ENCODE measurements at regions not wholly inside any gene's neighbourhood (a gene's known extent, or its start where the extent isn't known, plus 50 kb on each side); places are given as distances from the start of the nearest gene placed in this dataset.

DNA sequence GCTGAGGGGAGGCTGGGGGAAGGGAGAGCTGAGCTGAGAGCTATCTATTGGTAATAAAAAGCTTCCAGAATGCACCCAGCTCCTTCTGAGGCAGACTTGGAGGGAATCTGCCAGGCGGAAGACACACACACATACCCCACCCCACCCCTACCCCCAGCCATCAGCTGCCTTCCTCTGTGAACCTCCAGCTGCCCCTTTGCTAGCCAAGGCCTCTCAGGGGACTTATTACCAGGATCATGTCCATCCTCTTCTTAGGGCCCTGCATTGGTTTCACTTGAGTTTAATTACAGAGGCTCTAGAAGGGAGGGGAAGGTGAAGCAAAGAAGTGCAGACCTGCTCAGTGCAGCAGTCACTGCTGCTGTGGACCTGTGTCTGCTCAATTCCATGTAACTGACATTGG, 156.4 kb downstream of the OMA1 start:
- DNase-seq (ENCODE audit: low read depth in 4 of 4, low spot score in 3 of 4): no peak

DNA sequence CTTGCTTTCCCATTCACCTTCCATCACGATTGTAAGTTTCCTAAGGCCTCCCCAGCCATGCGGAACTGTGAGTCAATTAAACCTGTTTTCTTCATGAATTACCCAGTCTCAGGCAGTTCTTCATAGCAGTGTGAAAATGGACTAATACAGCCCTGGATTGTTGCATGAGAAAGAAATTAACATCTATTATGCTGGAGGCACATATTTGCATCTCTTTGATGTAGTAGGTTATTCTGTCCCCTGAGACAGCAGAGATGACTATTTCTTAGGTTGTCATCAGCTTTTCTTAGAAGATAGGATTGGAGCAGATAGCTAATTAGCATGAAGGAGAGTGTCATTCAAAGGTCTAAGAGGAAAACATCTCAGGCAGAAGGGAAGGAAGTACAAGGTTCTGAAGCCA, 166.2 kb downstream of the OMA1 start:
- no peak for DNase-seq (ENCODE audit: low read depth in 4 of 4, low spot score in 3 of 4)

DNA sequence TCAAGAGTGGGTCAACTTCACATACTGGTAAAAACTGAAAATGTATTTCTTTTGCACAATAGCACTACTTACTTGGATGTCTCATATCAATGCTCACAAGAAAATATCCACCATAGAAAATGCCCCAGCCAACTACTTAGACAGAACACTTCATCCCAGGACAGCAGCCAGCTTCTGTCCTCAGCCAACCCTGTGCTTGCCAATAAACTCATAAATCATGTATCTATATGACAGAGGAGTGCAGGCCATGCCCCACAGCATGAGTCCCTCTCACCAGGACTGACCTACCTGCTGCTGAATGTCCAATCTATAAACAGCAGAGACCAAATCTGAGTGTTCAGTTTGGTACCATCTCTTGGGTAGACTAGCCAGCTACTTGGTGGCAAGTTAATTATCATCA, 179.3 kb downstream of the OMA1 start:
- DNase-seq (ENCODE audit: low read depth in 4 of 4, low spot score in 3 of 4): no peak

DNA sequence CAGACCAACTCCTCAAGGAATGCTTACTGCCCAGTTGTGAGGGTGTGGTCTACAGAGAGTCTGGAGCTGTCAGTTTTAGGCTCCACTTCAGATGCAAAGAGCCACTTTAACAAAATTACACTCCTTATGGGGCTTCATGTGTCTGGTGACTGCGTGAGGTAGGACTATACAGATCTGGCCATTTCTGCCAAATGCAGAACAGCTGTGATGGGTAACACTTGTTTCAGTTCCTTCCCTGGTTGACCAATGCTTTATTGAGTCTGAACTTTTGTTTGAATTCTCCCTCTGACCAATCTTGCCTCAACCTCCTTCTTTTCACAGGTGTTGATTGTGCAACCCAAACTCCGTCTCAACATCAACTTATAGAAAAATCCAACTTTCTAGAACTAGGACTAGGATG, 181.2 kb downstream of the OMA1 start:
- DNase-seq (ENCODE audit: low read depth in 4 of 4, low spot score in 3 of 4): no peak

DNA sequence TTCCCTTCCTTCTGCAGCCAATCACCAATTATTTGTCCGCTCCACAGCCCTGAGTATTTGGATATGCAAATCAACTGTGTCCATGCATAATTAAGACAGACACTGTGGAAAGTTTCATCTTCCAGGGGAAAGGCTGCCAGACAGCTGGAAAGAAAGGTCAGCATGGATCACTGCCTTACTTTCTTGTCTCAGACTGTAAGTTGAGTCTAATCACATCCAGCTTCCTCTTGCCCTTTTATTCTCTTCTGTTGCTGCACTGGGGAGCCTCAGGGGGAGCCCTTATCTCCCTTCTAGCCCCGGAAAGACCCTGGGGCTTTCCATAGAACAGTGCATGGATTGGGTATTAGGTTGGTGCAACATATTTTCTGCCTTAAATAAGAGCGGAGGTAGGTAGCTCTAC, 182.9 kb downstream of the OMA1 start:
- peak in 3 of 4 donors; percentile 1 to 4 (median 2) for DNase-seq (ENCODE audit: low read depth in 4 of 4, low spot score in 3 of 4)

DNA sequence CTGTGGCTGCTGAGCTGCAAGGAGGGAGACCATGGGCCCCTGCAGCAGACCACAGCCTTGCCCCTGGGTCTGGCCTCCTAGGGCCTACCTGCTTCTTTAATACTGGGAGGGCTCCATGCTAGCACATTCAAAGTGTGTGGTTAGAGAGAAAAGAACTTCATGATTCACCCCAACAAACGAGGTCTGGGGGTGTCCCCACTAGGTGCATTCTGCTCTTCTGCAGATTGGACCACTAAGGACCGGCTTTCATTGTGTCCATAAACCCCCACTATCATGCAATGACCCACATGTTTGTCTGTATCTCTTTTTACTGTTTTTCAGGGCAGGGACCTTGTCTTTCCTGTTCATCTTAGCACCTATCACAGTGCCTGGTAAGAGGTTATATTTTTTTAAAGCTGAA, 185.4 kb downstream of the OMA1 start:
- DNase-seq (ENCODE audit: low read depth in 4 of 4, low spot score in 3 of 4): no peak

DNA sequence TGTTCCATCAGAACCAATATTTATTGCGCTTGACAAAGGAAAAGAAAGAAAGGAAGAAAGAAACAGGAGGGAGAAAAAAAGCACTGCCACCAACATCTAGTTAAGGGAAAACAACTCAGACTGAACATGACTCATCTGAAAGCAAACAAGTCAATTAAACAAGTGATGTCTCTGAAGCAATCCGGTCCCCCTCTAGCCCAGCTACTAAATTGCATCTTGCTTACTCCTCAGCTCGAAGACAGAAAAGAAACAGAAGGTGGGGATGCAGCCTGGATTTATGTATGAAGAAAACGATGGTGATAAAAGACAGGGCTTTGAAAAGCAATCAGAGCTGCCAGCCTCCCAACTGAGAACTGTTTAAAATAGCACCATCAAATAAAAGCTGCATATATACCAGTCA, 188.2 kb downstream of the OMA1 start:
- DNase-seq (ENCODE audit: low read depth in 4 of 4, low spot score in 3 of 4): no peak

DNA sequence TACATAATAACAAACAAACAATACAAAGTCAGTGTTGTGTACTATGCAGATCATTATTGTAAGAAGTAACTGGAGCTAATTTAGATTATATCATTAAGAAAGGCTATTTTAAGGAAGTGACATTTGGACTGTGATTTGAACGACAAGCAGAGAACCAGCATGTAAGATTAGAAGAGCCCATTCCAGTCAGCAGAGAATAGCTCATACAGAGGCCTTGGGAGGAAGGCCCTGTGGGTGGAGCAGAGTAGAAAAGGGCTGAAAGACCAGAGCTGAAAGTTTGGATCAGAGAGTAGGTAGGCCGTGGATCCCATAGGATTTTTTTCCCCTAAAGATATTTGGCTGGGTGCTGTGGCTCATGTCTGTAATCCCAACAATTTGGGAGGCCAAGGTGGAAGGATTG, 190.1 kb downstream of the OMA1 start:
- no peak for DNase-seq (ENCODE audit: low read depth in 4 of 4, low spot score in 3 of 4)

DNA sequence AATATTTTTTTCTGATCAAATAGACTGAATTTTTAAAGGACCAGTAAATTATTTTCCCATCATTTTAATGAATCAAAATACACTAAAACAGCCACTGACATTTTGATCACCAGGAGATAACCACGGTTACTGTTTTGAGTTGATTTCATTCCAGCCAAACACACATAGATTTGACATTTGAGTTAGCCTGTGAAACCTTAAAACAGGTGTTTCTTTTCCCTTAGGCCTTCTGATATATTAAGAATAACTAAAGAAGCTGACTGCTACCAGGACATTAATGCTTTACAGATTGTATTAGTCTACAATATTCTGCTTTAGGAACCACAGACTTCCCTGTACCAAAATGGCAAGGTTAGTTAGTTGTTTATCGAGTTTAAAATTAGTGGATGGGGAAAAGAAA, 193.4 kb downstream of the OMA1 start:
- DNase-seq (ENCODE audit: low read depth in 4 of 4, low spot score in 3 of 4): no peak

DNA sequence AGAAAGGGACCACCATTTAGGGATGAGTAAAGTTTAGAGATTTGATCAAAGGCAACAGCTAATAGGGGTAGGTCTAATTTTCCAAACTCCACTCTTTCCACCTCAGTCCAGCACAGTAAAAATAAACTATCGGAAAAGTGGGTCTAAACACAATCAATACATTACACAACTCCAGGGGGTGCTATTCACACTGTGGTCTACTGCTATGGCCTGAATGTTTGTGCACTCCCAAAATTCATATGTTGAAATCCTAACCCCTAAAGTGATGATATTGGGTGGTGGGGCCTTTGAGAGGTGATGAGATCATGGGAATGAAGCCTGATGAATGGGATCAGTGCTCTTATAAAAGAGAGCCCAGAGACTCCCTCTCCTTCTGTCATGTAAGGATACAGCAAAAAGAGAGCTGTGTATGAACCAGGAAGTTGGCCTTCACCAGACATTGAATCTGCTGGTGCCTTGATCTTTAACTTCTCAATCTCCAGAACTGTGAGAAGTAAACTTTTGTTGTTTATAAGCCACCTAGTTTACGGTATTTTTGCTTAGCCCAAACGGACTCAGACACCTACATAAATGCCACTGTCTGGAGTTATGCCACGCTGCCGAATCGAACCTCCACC, 193.9 kb downstream of the OMA1 start:
- no peak for DNase-seq (ENCODE audit: low read depth in 4 of 4, low spot score in 3 of 4)

DNA sequence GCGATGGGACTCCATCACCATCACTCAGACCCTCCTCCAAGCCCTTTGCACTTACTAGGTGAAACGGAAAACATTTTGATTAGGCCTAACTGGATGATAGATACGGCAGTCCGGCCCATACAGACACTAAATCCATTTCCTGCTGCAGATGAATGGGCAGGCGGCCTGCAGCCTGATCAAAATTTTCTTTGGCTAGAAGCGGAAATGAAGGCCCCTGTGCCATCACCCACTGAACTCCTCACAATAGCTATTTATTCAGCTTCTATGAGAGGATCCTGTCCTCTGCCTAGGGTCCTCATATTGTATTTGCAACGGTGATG, 200.5 kb downstream of the OMA1 start:
- no peak for DNase-seq (ENCODE audit: low read depth in 4 of 4, low spot score in 3 of 4)

DNA sequence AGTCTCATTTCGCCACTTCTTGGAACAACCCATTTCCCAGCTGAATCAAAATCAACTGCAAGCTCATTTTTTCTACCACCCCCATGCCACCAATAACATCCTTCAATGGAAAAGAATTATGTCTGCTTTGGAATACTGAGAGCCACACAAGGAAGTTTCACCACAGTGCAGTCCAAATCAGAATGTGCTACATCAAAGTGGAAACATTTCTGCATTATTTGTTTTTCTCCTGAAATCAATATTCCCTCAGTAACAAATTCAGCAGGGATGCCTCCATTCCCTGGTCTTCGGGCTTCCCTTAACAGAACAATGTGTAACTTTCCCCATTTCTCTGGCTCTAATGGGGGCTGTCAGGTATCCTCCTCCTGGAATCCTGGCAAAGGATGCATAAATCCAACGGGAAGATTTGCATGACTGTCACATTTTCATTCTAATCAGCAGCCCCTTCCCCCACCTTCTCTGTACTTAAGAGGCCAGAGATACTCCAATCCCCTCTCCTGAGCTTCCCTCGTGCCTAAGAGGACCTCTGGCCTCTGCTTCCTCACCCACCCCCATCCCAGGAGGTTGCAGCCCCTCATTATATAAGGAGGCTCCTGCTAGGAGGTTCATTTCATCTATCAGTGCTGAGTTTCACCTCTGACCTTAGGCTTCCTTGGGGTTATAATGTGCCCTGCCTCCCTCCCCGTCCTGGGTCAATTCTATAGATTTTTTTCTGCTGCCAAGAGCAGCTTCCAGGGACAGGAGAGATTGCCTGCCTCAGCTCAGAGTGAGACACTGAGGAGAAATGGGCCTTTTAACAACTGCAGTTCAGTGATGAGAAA, 201.1 kb downstream of the OMA1 start:
- DNase-seq (ENCODE audit: low read depth in 4 of 4, low spot score in 3 of 4): no peak

DNA sequence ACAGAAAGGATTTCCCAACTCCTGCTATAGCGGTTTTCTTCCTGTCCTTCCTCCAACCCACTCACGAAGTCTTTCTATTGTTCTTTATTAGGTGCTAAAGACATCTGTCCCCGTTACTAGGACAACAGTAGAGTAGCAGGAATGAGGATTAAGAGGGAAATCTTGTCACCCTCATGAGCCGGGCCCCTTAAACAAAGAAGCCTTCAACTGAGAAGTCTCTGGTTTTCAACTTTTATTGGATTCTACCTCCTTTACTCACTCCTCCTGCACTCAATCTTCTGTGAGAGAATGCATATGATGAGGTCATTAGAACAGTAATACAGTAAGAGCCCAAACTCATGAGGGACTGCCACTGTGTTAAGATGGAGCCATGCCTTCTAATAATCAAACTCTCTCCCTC, 206.3 kb downstream of the OMA1 start:
- DNase-seq (ENCODE audit: low read depth in 4 of 4, low spot score in 3 of 4): no peak

DNA sequence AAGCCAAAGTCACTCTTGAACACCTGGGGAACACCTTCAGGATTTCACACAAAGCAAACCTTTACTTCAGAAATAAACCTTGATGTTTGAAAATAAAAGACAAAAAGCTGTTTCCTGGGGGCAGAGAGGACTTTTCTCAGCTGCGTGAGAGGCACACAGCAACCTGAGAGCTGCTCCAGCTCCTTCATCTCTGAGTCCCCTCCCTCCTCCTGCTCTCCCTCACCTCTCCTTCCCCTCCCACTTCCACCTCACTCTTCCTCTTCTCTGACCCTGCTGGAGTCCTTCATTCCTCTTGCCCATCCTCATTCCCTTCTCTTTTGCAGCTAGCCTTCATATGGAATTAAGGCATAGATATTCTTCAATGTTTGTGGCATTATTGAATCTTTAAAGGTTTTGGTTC, 208.4 kb downstream of the OMA1 start:
- no peak for DNase-seq (ENCODE audit: low read depth in 4 of 4, low spot score in 3 of 4)

DNA sequence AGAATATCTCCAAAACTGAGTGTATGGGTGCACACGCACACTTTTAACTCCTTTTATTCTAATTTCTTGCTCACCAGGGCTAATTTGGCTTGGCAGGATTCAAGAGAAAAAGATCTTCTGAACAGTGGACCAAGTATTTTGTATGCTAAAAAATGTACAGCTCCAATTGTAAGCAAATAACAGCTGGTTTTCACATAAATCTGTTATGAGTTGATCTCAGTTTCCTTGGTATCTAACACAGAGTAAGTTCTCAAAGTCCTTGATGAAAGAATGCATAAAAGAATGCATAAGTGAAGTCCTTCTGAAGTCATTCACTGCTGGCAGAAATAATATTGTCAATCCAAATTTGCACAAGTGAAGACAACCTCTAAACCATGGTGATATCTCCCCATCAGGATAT, 213.0 kb downstream of the OMA1 start:
- DNase-seq (ENCODE audit: low read depth in 4 of 4, low spot score in 3 of 4): no peak

DNA sequence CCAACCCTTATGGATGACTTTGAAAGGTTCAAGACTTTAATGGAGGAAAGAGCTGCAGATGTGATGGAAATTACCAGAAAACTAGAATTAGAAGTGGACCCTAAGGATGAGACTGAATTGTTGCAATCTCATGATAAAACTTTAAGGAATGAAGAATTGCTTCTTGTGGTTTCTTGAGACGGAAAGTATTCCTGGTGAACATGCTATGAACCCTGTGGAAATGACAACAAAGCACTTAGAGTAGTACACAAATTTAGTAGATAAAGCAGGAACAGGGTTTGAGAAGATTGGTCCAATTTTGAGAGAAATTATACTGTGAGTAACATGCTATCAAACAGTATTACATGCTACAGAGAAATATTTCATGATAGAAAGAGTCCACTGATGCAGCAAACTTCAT, 215.4 kb downstream of the OMA1 start:
- DNase-seq (ENCODE audit: low read depth in 4 of 4, low spot score in 3 of 4): no peak

DNA sequence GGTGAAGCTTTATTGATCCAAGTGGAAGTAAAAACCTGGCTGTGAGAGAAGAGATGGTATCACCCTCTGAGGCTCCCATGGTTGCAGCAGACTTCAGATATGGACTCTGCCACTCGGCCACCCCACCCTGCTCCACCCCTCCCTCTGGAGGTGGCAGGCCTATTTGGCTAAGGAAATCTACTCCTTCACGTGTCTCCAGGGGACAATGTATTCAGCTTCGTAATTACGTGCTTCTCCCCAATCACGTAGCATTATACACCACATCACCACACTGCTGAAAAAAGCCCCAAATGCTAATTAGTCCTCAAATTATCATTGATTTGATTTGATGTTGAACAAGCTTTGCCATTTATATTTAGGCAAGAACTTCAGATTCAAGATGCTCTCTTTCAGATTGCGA, 220.7 kb downstream of the OMA1 start:
- DNase-seq (ENCODE audit: low read depth in 4 of 4, low spot score in 3 of 4): no peak

DNA sequence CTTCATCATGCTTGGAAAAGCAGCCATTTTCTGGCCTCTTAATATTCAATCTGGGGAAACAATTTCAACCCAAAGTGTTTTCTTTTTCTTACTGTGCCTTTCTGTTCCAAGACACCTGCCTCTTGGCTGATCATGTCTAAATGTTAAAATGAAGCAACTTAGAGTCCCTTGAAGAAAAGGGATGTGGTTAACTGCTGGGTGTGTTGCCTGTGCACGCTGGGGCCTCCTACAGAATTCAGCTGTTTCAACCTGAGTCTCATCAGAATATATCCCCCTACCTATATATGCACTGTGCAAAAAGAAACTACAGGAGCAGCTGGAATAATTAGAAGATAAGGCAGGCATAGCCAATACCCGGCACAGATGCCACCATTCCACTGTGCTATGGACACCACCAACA, 222.0 kb downstream of the OMA1 start:
- DNase-seq (ENCODE audit: low read depth in 4 of 4, low spot score in 3 of 4): no peak

DNA sequence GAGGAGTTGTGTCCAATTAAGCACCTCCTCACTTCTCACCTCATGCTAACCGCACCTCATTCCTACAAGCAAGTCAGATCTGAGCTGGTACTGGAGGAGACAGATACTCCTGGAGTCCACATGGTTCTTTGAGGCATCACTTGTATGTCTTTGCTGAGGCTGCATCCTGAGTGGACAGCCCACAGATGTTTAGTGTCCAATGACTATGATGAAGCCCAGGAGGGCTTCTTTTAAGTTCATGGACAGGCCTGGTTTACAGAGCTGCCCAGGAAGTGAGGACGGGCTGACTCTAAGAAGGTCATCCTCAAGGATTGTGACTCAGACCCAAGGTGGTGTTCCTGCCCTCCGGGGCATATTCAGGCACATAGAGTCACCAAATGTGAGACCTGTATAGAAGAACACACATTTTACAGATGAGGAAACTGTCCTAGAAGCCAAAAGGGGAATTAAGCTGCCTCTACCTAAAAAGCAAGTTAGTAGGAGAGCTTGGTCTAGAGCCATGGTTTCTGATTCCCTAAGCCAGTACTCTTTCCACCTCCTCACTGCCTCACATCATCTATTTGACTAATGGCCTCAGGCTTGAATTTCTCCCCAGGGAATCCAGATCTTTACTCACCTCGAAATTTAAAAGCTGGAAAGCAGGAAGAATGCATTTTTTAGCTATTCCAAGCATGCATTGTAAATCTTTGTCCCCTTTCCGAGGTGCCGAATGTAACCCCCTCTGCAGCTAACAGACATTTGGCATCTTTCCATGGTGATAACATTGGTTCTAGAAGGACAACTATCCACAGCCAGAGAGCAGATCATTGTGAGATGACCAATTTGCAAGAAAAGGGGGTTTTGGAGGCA, 228.1 kb downstream of the OMA1 start:
- DNase-seq (ENCODE audit: low read depth in 4 of 4, low spot score in 3 of 4): no peak

DNA sequence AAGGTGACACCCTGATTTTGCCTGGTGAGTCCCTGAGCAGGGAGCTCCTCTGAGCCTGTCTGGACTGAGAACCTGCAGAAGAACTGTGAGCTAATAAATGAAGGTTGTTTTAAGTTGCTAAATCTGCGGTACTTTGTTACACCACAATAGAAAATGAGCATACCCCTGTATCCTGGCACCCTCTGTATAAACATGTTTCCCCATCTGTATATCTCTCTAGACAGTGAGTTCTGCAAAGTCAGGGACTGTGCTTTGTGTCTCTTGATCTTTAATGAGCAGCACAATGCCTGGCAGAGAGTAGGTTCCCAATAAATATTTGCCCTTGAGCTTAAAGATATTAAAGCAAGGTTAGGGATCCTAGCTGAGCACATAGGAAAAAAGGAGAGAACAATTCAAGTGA, 228.8 kb downstream of the OMA1 start:
- no peak for DNase-seq (ENCODE audit: low read depth in 4 of 4, low spot score in 3 of 4)

DNA sequence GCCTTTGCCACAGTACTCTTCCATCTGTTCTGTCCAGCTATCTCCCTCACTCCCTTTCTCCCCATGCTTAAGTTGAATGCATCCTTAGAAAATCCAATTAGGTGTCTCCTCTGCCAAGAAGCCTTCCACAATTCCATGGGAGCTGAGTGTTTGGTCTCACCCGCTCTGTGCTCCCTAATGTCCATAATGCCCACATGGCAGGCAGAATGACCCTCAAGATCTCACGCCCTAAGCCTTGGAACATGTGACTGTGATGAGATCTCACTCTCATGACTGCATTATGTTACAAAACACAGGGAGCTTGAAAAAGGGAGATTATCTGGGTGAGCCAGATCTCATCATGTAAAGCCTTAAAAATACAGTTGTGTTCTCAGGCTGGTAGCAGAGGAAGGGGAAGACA, 229.4 kb downstream of the OMA1 start:
- no peak for DNase-seq (ENCODE audit: low read depth in 4 of 4, low spot score in 3 of 4)

DNA sequence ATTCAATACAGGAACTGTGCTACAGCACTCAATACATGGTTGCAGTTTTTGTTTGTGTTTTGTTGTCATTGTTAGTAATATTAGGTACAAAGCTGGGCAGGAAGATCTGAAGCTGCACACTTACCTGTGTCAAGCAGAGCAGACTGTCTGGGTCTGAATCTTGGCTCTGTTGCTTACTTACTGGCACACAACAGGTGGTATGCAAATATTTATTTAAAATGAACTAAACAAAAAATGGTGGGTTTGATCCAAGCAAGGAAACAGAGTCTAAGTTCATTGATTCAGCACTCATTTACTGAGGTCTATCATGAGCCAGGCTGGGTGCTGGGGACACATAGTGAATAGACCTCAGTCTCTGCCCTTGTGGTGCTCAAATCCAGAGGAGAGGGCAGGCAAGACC, 230.4 kb downstream of the OMA1 start:
- DNase-seq (ENCODE audit: low read depth in 4 of 4, low spot score in 3 of 4): no peak

Measured in right renal pelvis (tissue), 4 donors.